ENCODE measurements at regions not wholly inside any gene's neighbourhood (a gene's known extent, or its start where the extent isn't known, plus 50 kb on each side); places are given as distances from the start of the nearest gene placed in this dataset.

- no peaks in the 10 kb centered on the region for H3K36me3 Mint-ChIP-seq (ENCODE audit: low read depth, unreplicated experiment)
- no peaks in the 10 kb centered on the region for H3K9me3 Mint-ChIP-seq (ENCODE audit: unreplicated experiment)
- H3K4me3 Mint-ChIP-seq (ENCODE audit: unreplicated experiment): no peak overlapping the region
- no peak overlapping the region for H3K27ac Mint-ChIP-seq (ENCODE audit: unreplicated experiment)
- H3K27me3 Mint-ChIP-seq (ENCODE audit: unreplicated experiment): peaks cover 2% of the 10 kb centered on the region
- TF ChIP-seq CTCF (IDR thresholded peaks at IDR 0.05; ENCODE audit: unreplicated experiment): no peak
- DNase-seq (ENCODE audit: low spot score): no peak
- no peaks in the 10 kb centered on the region for H3K4me1 Mint-ChIP-seq (ENCODE audit: unreplicated experiment)
These were observed 199.6 kb downstream of the UQCRFS1 start for GRCh38 chr19:29013325-29013724.

- no peak overlapping the region for H3K4me3 Mint-ChIP-seq (ENCODE audit: unreplicated experiment)
- no peaks in the 10 kb centered on the region for H3K36me3 Mint-ChIP-seq (ENCODE audit: low read depth, unreplicated experiment)
- DNase-seq (ENCODE audit: low spot score): no peak
- H3K4me1 Mint-ChIP-seq (ENCODE audit: unreplicated experiment): no peaks in the 10 kb centered on the region
- no peak overlapping the region for H3K27ac Mint-ChIP-seq (ENCODE audit: unreplicated experiment)
- no peaks in the 10 kb centered on the region for H3K9me3 Mint-ChIP-seq (ENCODE audit: unreplicated experiment)
- no peak for TF ChIP-seq CTCF (IDR thresholded peaks at IDR 0.05; ENCODE audit: unreplicated experiment)
- H3K27me3 Mint-ChIP-seq (ENCODE audit: unreplicated experiment): peaks cover 2% of the 10 kb centered on the region
These were observed 200.5 kb downstream of the UQCRFS1 start for GRCh38 chr19:29012457-29012856.

GRCh38 chr19:29010276-29010675, 202.7 kb downstream of the UQCRFS1 start:
- TF ChIP-seq CTCF (IDR thresholded peaks at IDR 0.05; ENCODE audit: unreplicated experiment): no peak
- no peaks in the 10 kb centered on the region for H3K4me1 Mint-ChIP-seq (ENCODE audit: unreplicated experiment)
- H3K9me3 Mint-ChIP-seq (ENCODE audit: unreplicated experiment): no peaks in the 10 kb centered on the region
- DNase-seq (ENCODE audit: low spot score): no peak
- no peaks in the 10 kb centered on the region for H3K36me3 Mint-ChIP-seq (ENCODE audit: low read depth, unreplicated experiment)
- no peak overlapping the region for H3K27ac Mint-ChIP-seq (ENCODE audit: unreplicated experiment)
- no peak overlapping the region for H3K4me3 Mint-ChIP-seq (ENCODE audit: unreplicated experiment)
- H3K27me3 Mint-ChIP-seq (ENCODE audit: unreplicated experiment): no peaks in the 10 kb centered on the region

- no peaks in the 10 kb centered on the region for H3K36me3 Mint-ChIP-seq (ENCODE audit: low read depth, unreplicated experiment)
- no peaks in the 10 kb centered on the region for H3K9me3 Mint-ChIP-seq (ENCODE audit: unreplicated experiment)
- no peak for DNase-seq (ENCODE audit: low spot score)
- no peak overlapping the region for H3K27ac Mint-ChIP-seq (ENCODE audit: unreplicated experiment)
- H3K27me3 Mint-ChIP-seq (ENCODE audit: unreplicated experiment): no peaks in the 10 kb centered on the region
- TF ChIP-seq CTCF (IDR thresholded peaks at IDR 0.05; ENCODE audit: unreplicated experiment): no peak
- H3K4me1 Mint-ChIP-seq (ENCODE audit: unreplicated experiment): no peaks in the 10 kb centered on the region
- H3K4me3 Mint-ChIP-seq (ENCODE audit: unreplicated experiment): no peak overlapping the region
These were observed 206.8 kb downstream of the UQCRFS1 start for GRCh38 chr19:29006057-29006735.

GRCh38 chr19:29004796-29005195, 208.2 kb downstream of the UQCRFS1 start:
- H3K9me3 Mint-ChIP-seq (ENCODE audit: unreplicated experiment): no peaks in the 10 kb centered on the region
- TF ChIP-seq CTCF (IDR thresholded peaks at IDR 0.05; ENCODE audit: unreplicated experiment): no peak
- no peak overlapping the region for H3K4me3 Mint-ChIP-seq (ENCODE audit: unreplicated experiment)
- DNase-seq (ENCODE audit: low spot score): no peak
- H3K36me3 Mint-ChIP-seq (ENCODE audit: low read depth, unreplicated experiment): no peaks in the 10 kb centered on the region
- H3K27me3 Mint-ChIP-seq (ENCODE audit: unreplicated experiment): no peaks in the 10 kb centered on the region
- no peak overlapping the region for H3K27ac Mint-ChIP-seq (ENCODE audit: unreplicated experiment)
- H3K4me1 Mint-ChIP-seq (ENCODE audit: unreplicated experiment): no peaks in the 10 kb centered on the region
